ENCODE measurements at regions not wholly inside any gene's neighbourhood (a gene's known extent, or its start where the extent isn't known, plus 50 kb on each side); places are given as distances from the start of the nearest gene placed in this dataset.
"Not testable (repeated sequence)": the region's sequence is repeated elsewhere in the genome, so short reads cannot be mapped to it uniquely, and the experiment has no call there.

DNA sequence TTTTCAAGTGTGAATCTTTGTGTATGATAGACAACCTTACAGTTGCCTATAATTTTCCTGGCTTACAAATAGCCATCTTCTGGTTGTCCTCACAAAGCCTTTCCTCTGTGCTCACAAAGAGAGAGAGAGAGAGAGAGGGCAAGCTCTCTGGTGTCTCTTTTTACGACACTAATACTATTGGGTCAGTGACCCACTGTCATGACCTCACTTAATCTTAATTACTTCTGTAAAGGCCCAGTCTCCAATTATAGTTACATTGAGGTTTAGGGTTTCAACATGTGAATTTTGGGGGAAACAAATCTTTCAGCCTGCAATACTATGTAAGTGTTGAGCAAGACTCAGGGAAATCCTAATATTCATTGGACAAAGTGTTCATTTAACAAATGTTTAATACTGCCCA lies 167.4 kb upstream of the COL11A1 start:
- Mint-ChIP-seq H3K4me3 (no peak overlapping the region), H3K27ac (no peak overlapping the region), H3K9me3 (peaks cover 0 to 9% (median 3%) of the 10 kb centered on the region in 11 donors), H3K27me3 (no peaks in the 10 kb centered on the region), H3K36me3 (no peaks in the 10 kb centered on the region), H3K4me1 (no peaks in the 10 kb centered on the region)
- H3K9me3 ChIP-seq (ENCODE audit: control insufficient read depth in 2 of 3, low read length in 3 of 3): no peaks in the 10 kb centered on the region
- no peaks in the 10 kb centered on the region for H3K27me3 ChIP-seq (ENCODE audit: control insufficient read depth in 2 of 2, insufficient read depth in 2 of 2, low read length in 2 of 2)
- no peaks in the 10 kb centered on the region for H3K36me3 ChIP-seq (ENCODE audit: control insufficient read depth in 2 of 3, insufficient read depth in 3 of 3, low read length in 3 of 3)
- POLR2A ChIA-PET: no interaction called here
- no peak for ATAC-seq
- CTCF ChIA-PET: no interaction called here
- no peak for DNase-seq
- no peak overlapping the region for H3K4me3 ChIP-seq (ENCODE audit: low read length)
- H3K27ac ChIP-seq (ENCODE audit: low read depth, low read length): no peak overlapping the region
- H3K4me1 ChIP-seq (ENCODE audit: control insufficient read depth in 2 of 2, insufficient read depth in 2 of 2, low read length in 2 of 2): no peaks in the 10 kb centered on the region
- intact Hi-C loops (cut with micrococcal nuclease): no loop called here

DNA sequence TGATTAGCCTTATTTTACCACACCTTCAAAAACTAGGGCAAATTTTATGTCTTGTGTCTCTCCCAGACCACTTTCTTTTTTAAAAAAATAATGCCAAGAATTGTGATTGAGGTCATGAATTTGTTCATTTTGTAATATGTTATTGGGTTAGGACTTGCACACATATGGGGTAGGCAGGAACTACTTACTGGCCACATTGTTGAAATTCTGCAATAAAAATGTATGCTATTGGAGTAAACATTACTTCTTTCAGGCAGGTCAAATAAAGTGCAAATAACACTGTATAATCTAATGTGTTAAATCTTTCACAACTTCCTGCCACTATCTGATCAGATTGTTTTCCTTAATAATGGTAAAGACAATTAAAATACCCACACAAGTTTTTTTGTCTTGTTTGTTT lies 166.6 kb upstream of the COL11A1 start:
- Mint-ChIP-seq H3K4me3 (no peak overlapping the region), H3K27ac (no peak overlapping the region), H3K9me3 (peaks cover 0 to 10% (median 3%) of the 10 kb centered on the region in 11 donors), H3K27me3 (no peaks in the 10 kb centered on the region), H3K36me3 (no peaks in the 10 kb centered on the region), H3K4me1 (no peaks in the 10 kb centered on the region)
- ChIA-PET CTCF (no interaction called here), POLR2A (no interaction called here)
- Histone ChIP-seq H3K27ac (ENCODE audit: low read depth, low read length) (no peak overlapping the region), H3K4me3 (ENCODE audit: low read length) (no peak overlapping the region), H3K27me3 (ENCODE audit: control insufficient read depth in 2 of 2, insufficient read depth in 2 of 2, low read length in 2 of 2) (no peaks in the 10 kb centered on the region), H3K36me3 (ENCODE audit: control insufficient read depth in 2 of 3, insufficient read depth in 3 of 3, low read length in 3 of 3) (no peaks in the 10 kb centered on the region), H3K4me1 (ENCODE audit: control insufficient read depth in 2 of 2, insufficient read depth in 2 of 2, low read length in 2 of 2) (no peaks in the 10 kb centered on the region), H3K9me3 (ENCODE audit: control insufficient read depth in 2 of 3, low read length in 3 of 3) (no peaks in the 10 kb centered on the region)
- DNase-seq: no peak
- intact Hi-C loops (cut with micrococcal nuclease): no loop called here
- no peak for ATAC-seq

- H3K36me3 Mint-ChIP-seq: peaks cover 0 to 2% (median 0%) of the 10 kb centered on the region in 5 donors
- peaks cover 0 to 10% (median 2%) of the 10 kb centered on the region in 11 donors for H3K9me3 Mint-ChIP-seq
- H3K4me3 Mint-ChIP-seq: no peak overlapping the region
- POLR2A ChIA-PET: interaction anchor here (0.6 kb wide), 1 partner anchor 10 kb away, joined by 4 read pairs; no protein-coding TSS in a partner anchor
- no peak overlapping the region for H3K4me3 ChIP-seq (ENCODE audit: low read length)
- no peaks in the 10 kb centered on the region for H3K36me3 ChIP-seq (ENCODE audit: control insufficient read depth in 2 of 3, insufficient read depth in 3 of 3, low read length in 3 of 3)
- intact Hi-C loops (cut with micrococcal nuclease): no loop called here
- H3K27me3 ChIP-seq (ENCODE audit: control insufficient read depth in 2 of 2, insufficient read depth in 2 of 2, low read length in 2 of 2): no peaks in the 10 kb centered on the region
- no peaks in the 10 kb centered on the region for H3K4me1 Mint-ChIP-seq
- H3K9me3 ChIP-seq (ENCODE audit: control insufficient read depth in 2 of 3, low read length in 3 of 3): no peaks in the 10 kb centered on the region
- H3K4me1 ChIP-seq (ENCODE audit: control insufficient read depth in 2 of 2, insufficient read depth in 2 of 2, low read length in 2 of 2): no peaks in the 10 kb centered on the region
- no peak for ATAC-seq
- no peak overlapping the region for H3K27ac Mint-ChIP-seq
- DNase-seq: no peak
- H3K27ac ChIP-seq (ENCODE audit: low read depth, low read length): no peak overlapping the region
- no peaks in the 10 kb centered on the region for H3K27me3 Mint-ChIP-seq
- CTCF ChIA-PET: no interaction called here
Observed at GRCh38 chr1:103273106-103273505, 164.8 kb upstream of the COL11A1 start.

- H3K4me1 Mint-ChIP-seq; H3K4me3 ChIP-seq (ENCODE audit: low read length); H3K9me3 ChIP-seq (ENCODE audit: control insufficient read depth in 2 of 3, low read length in 3 of 3); intact Hi-C loops (cut with micrococcal nuclease); POLR2A ChIA-PET; H3K36me3 Mint-ChIP-seq; DNase-seq; H3K36me3 ChIP-seq (ENCODE audit: control insufficient read depth in 2 of 3, insufficient read depth in 3 of 3, low read length in 3 of 3); H3K27ac ChIP-seq (ENCODE audit: low read depth, low read length); H3K4me3 Mint-ChIP-seq; ATAC-seq; H3K27me3 ChIP-seq (ENCODE audit: control insufficient read depth in 2 of 2, insufficient read depth in 2 of 2, low read length in 2 of 2); H3K27me3 Mint-ChIP-seq; H3K4me1 ChIP-seq (ENCODE audit: control insufficient read depth in 2 of 2, insufficient read depth in 2 of 2, low read length in 2 of 2); H3K27ac Mint-ChIP-seq; CTCF ChIA-PET: not testable (repeated sequence)
- peaks cover 0 to 12% (median 4%) of the 10 kb centered on the region in 11 donors for H3K9me3 Mint-ChIP-seq
Observed at GRCh38 chr1:103271471-103271870, 163.1 kb upstream of the COL11A1 start.

DNA sequence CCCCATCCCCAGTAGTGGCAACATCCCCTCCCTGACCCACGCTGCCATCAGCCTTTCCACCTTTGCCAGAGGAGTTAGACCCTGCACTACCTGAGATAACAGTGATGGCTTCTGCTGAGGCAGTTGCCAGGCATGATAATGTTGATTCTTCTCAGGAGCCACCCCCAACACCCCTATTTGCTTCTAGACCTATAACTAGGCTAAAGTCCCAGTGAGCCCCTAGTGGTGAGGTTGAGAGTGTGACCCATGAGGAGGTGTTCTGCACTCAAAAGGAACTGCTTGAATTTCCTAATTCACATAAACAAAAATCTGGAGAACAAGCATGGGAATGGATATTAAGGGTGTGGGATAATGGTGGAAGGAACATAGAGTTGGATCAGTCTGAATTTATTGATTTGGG lies 159.6 kb upstream of the COL11A1 start:
- ChIA-PET CTCF (no interaction called here), POLR2A (no interaction called here)
- no peaks in the 10 kb centered on the region for H3K4me1 ChIP-seq (ENCODE audit: control insufficient read depth in 2 of 2, insufficient read depth in 2 of 2, low read length in 2 of 2)
- no peaks in the 10 kb centered on the region for H3K27me3 ChIP-seq (ENCODE audit: control insufficient read depth in 2 of 2, insufficient read depth in 2 of 2, low read length in 2 of 2)
- intact Hi-C loops (cut with micrococcal nuclease): no loop called here
- Mint-ChIP-seq H3K4me1 (no peaks in the 10 kb centered on the region), H3K9me3 (peaks cover 0 to 14% (median 4%) of the 10 kb centered on the region in 11 donors), H3K36me3 (peaks cover 0 to 5% (median 0%) of the 10 kb centered on the region in 5 donors), H3K27ac (no peak overlapping the region), H3K27me3 (no peaks in the 10 kb centered on the region), H3K4me3 (no peak overlapping the region)
- ATAC-seq (no peak), DNase-seq (no peak)
- no peaks in the 10 kb centered on the region for H3K36me3 ChIP-seq (ENCODE audit: control insufficient read depth in 2 of 3, insufficient read depth in 3 of 3, low read length in 3 of 3)
- no peak overlapping the region for H3K4me3 ChIP-seq (ENCODE audit: low read length)
- no peak overlapping the region for H3K27ac ChIP-seq (ENCODE audit: low read depth, low read length)
- no peaks in the 10 kb centered on the region for H3K9me3 ChIP-seq (ENCODE audit: control insufficient read depth in 2 of 3, low read length in 3 of 3)

DNA sequence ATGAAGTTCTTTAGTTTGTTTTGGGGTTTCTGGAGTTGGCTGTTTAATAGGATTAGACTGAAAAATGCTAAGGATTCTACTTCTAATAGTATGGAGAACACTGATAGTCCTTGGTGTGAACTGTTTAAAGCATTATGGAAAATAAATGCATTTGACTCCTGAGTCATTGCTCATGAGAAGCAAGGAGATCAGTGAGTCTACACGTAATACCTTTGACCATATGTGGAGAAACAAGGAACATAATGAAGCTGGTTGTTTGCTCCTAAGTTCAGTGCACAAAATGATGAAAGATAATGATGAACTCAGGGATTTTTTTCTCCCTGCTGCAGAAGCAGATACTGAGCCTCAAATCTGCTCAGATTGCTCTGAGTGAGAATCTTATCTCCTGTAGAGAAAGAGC lies 158.9 kb upstream of the COL11A1 start:
- no peaks in the 10 kb centered on the region for H3K9me3 ChIP-seq (ENCODE audit: control insufficient read depth in 2 of 3, low read length in 3 of 3)
- ATAC-seq (no peak), DNase-seq (no peak)
- Mint-ChIP-seq H3K4me1 (no peaks in the 10 kb centered on the region), H3K27ac (no peak overlapping the region), H3K27me3 (no peaks in the 10 kb centered on the region), H3K36me3 (peaks cover 0 to 5% (median 0%) of the 10 kb centered on the region in 5 donors), H3K9me3 (peaks cover 0 to 14% (median 4%) of the 10 kb centered on the region in 11 donors), H3K4me3 (no peak overlapping the region)
- H3K27ac ChIP-seq (ENCODE audit: low read depth, low read length): no peak overlapping the region
- H3K36me3 ChIP-seq (ENCODE audit: control insufficient read depth in 2 of 3, insufficient read depth in 3 of 3, low read length in 3 of 3): no peaks in the 10 kb centered on the region
- CTCF ChIA-PET: no interaction called here
- POLR2A ChIA-PET: no interaction called here
- no peaks in the 10 kb centered on the region for H3K4me1 ChIP-seq (ENCODE audit: control insufficient read depth in 2 of 2, insufficient read depth in 2 of 2, low read length in 2 of 2)
- no peak overlapping the region for H3K4me3 ChIP-seq (ENCODE audit: low read length)
- no peaks in the 10 kb centered on the region for H3K27me3 ChIP-seq (ENCODE audit: control insufficient read depth in 2 of 2, insufficient read depth in 2 of 2, low read length in 2 of 2)
- intact Hi-C loops (cut with micrococcal nuclease): no loop called here

GRCh38 chr1:103266036-103266435 lies 157.7 kb upstream of the COL11A1 start:
- CTCF ChIA-PET: no interaction called here
- Histone ChIP-seq H3K4me3 (ENCODE audit: low read length) (no peak overlapping the region), H3K9me3 (ENCODE audit: control insufficient read depth in 2 of 3, low read length in 3 of 3) (no peaks in the 10 kb centered on the region), H3K36me3 (ENCODE audit: control insufficient read depth in 2 of 3, insufficient read depth in 3 of 3, low read length in 3 of 3) (no peaks in the 10 kb centered on the region), H3K27ac (ENCODE audit: low read depth, low read length) (no peak overlapping the region), H3K4me1 (ENCODE audit: control insufficient read depth in 2 of 2, insufficient read depth in 2 of 2, low read length in 2 of 2) (no peaks in the 10 kb centered on the region), H3K27me3 (ENCODE audit: control insufficient read depth in 2 of 2, insufficient read depth in 2 of 2, low read length in 2 of 2) (no peaks in the 10 kb centered on the region)
- Mint-ChIP-seq H3K4me1 (no peaks in the 10 kb centered on the region), H3K27ac (no peak overlapping the region), H3K9me3 (peaks cover 0 to 14% (median 4%) of the 10 kb centered on the region in 11 donors), H3K27me3 (no peaks in the 10 kb centered on the region), H3K36me3 (peaks cover 0 to 5% (median 0%) of the 10 kb centered on the region in 5 donors), H3K4me3 (no peak overlapping the region)
- intact Hi-C loops (cut with micrococcal nuclease): no loop called here
- DNase-seq (no peak), ATAC-seq (no peak)
- POLR2A ChIA-PET: no interaction called here
